ENCODE measurements at regions not wholly inside any gene's neighbourhood (a gene's known extent, or its start where the extent isn't known, plus 50 kb on each side); places are given as distances from the start of the nearest gene placed in this dataset.

DNA sequence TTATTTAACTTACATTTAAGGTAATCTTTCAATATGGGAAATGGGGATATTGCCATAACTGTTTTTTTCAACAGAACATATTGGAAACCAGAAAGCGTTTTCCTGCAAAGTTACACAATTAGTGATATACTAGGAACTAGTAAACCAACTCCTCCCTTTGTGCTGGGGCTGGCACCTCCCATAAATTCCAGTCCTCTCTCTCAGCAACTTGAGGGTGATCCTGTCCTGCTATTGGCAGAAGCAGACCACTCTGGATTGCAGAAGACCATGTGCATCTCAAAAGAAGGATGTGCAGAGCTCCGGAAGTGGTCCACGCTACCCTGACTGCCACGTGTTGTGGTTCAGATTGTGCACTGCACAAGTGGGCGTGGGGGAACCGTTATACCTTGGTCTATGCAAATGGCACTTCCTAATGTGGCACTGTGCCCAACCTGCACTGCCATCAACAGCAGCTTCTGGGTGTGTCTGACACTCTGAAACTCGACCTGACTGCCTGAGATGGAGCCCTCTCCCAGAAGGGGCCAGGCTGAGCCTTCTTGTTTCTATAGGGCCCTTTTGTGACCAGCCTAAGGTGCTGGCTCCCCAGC lies 219.2 kb downstream of the ZNF516 start:
- no peak for TF ChIP-seq POLR2A (IDR thresholded peaks at IDR 0.05; ENCODE audit: low read length)
- no peak for TF ChIP-seq GATA1 (IDR thresholded peaks at IDR 0.05; ENCODE audit: low read depth, low read length)
